ENCODE measurements at regions not wholly inside any gene's neighbourhood (a gene's known extent, or its start where the extent isn't known, plus 50 kb on each side); places are given as distances from the start of the nearest gene placed in this dataset.

- DNase-seq, result no peak
- peaks cover 0 to 8% (median 4%) of the 10 kb centered on the region in 8 donors for H3K9me3 Mint-ChIP-seq
- Histone ChIP-seq H3K4me1 (ENCODE audit: insufficient read depth, low read length) (no peaks in the 10 kb centered on the region), H3K9me3 (ENCODE audit: control insufficient read depth in 1 of 2, low read length in 2 of 2) (no peaks in the 10 kb centered on the region), H3K4me3 (ENCODE audit: low read length in 2 of 2) (no peak overlapping the region), H3K27me3 (ENCODE audit: insufficient read depth, low read length) (no peaks in the 10 kb centered on the region), H3K36me3 (ENCODE audit: insufficient read depth, low read length) (no peaks in the 10 kb centered on the region), H3K27ac (ENCODE audit: low read depth, low read length) (no peak overlapping the region)
- no peaks in the 10 kb centered on the region for H3K27me3 Mint-ChIP-seq
- H3K4me1 Mint-ChIP-seq, result peaks cover 0 to 11% (median 2%) of the 10 kb centered on the region in 4 donors
- no peak overlapping the region for H3K27ac Mint-ChIP-seq
- intact Hi-C loops (cut with micrococcal nuclease), result no loop called here
- POLR2A ChIA-PET (ENCODE audit: partially characterized antibody), result no interaction called here
- peak overlapping the region in 6 of 8 donors; percentile 90 to 97 (median 93) for H3K4me3 Mint-ChIP-seq
- CTCF ChIA-PET (ENCODE audit: partially characterized antibody), result no interaction called here
- H3K36me3 Mint-ChIP-seq, result peaks cover 0 to 4% of the 10 kb centered on the region in 2 donors
Measured at GRCh38 chrX:131727778-131728177, 183.9 kb downstream of the OR13H1 start.

GRCh38 chrX:131728295-131729145, 184.6 kb downstream of the OR13H1 start:
- peak overlapping the region in 5 of 7 donors; percentile 92 to 95 (median 93) for H3K27ac Mint-ChIP-seq
- POLR2A ChIA-PET (ENCODE audit: partially characterized antibody), result no interaction called here

DNA sequence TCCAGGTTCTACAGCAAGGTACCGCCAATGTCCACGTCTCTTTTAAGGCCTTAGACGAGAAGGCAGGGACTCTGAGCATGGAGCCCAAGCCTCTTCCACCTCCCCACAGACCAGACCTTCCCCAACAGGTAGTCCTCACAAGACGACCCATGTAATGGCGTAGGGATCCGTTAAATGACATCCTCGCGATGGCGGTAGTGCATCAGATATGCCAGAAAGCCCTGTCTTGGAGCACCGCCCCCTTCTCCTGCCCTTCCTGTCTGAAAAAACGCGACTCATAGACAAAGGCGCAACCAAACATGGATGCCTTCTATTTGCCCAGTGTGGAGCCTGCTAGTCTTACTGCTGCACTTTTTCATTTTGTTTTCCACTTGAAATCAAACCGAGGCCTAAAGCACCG, 185.4 kb downstream of the OR13H1 start:
- peaks cover 0 to 8% (median 4%) of the 10 kb centered on the region in 8 donors for H3K9me3 Mint-ChIP-seq
- peaks cover 0 to 11% (median 2%) of the 10 kb centered on the region in 4 donors for H3K4me1 Mint-ChIP-seq
- ChIA-PET POLR2A (ENCODE audit: partially characterized antibody) (no interaction called here), CTCF (ENCODE audit: partially characterized antibody) (no interaction called here)
- no peaks in the 10 kb centered on the region for H3K27me3 Mint-ChIP-seq
- no peak overlapping the region for H3K27ac ChIP-seq (ENCODE audit: low read depth, low read length)
- peak overlapping the region in 6 of 8 donors; percentile 90 to 97 (median 93) for H3K4me3 Mint-ChIP-seq
- no peaks in the 10 kb centered on the region for H3K36me3 ChIP-seq (ENCODE audit: insufficient read depth, low read length)
- no peaks in the 10 kb centered on the region for H3K4me1 ChIP-seq (ENCODE audit: insufficient read depth, low read length)
- intact Hi-C loops (cut with micrococcal nuclease), result no loop called here
- no peaks in the 10 kb centered on the region for H3K27me3 ChIP-seq (ENCODE audit: insufficient read depth, low read length)
- no peaks in the 10 kb centered on the region for H3K9me3 ChIP-seq (ENCODE audit: control insufficient read depth in 1 of 2, low read length in 2 of 2)
- H3K27ac Mint-ChIP-seq, result peak overlapping the region in 5 of 7 donors; percentile 92 to 95 (median 93)
- DNase-seq, result peak in 4 of 5 donors; percentile 83 to 87 (median 85)
- no peak overlapping the region for H3K4me3 ChIP-seq (ENCODE audit: low read length in 2 of 2)
- peaks cover 0 to 4% of the 10 kb centered on the region in 2 donors for H3K36me3 Mint-ChIP-seq

More at GRCh38 chrX:131728295-131729145, 184.6 kb downstream of the OR13H1 start:
- CTCF ChIA-PET (ENCODE audit: partially characterized antibody), result no interaction called here
- Histone ChIP-seq H3K9me3 (ENCODE audit: control insufficient read depth in 1 of 2, low read length in 2 of 2) (no peaks in the 10 kb centered on the region), H3K27ac (ENCODE audit: low read depth, low read length) (no peak overlapping the region), H3K4me1 (ENCODE audit: insufficient read depth, low read length) (no peaks in the 10 kb centered on the region), H3K36me3 (ENCODE audit: insufficient read depth, low read length) (no peaks in the 10 kb centered on the region), H3K27me3 (ENCODE audit: insufficient read depth, low read length) (no peaks in the 10 kb centered on the region), H3K4me3 (ENCODE audit: low read length in 2 of 2) (no peak overlapping the region)
- no peaks in the 10 kb centered on the region for H3K27me3 Mint-ChIP-seq
- peaks cover 0 to 11% (median 2%) of the 10 kb centered on the region in 4 donors for H3K4me1 Mint-ChIP-seq
- H3K9me3 Mint-ChIP-seq, result peaks cover 0 to 8% (median 4%) of the 10 kb centered on the region in 8 donors
- peaks cover 0 to 4% of the 10 kb centered on the region in 2 donors for H3K36me3 Mint-ChIP-seq
- peak overlapping the region in 6 of 8 donors; percentile 90 to 97 (median 93) for H3K4me3 Mint-ChIP-seq
- intact Hi-C loops (cut with micrococcal nuclease), result no loop called here
- DNase-seq, result peak in 4 of 5 donors; percentile 88 to 90 (median 88)

- Histone ChIP-seq H3K4me3 (ENCODE audit: low read length in 2 of 2) (no peak overlapping the region), H3K27ac (ENCODE audit: low read depth, low read length) (no peak overlapping the region), H3K27me3 (ENCODE audit: insufficient read depth, low read length) (no peaks in the 10 kb centered on the region), H3K4me1 (ENCODE audit: insufficient read depth, low read length) (no peaks in the 10 kb centered on the region), H3K9me3 (ENCODE audit: control insufficient read depth in 1 of 2, low read length in 2 of 2) (no peaks in the 10 kb centered on the region), H3K36me3 (ENCODE audit: insufficient read depth, low read length) (no peaks in the 10 kb centered on the region)
- peaks cover 0 to 8% (median 0%) of the 10 kb centered on the region in 4 donors for H3K4me1 Mint-ChIP-seq
- POLR2A ChIA-PET (ENCODE audit: partially characterized antibody), result no interaction called here
- intact Hi-C loops (cut with micrococcal nuclease), result no loop called here
- CTCF ChIA-PET (ENCODE audit: partially characterized antibody), result no interaction called here
- no peaks in the 10 kb centered on the region for H3K36me3 Mint-ChIP-seq
- peaks cover 0 to 4% (median under 1%) of the 10 kb centered on the region in 8 donors for H3K9me3 Mint-ChIP-seq
- DNase-seq, result peak in 4 of 5 donors; percentile 63 to 75 (median 74)
- peak overlapping the region in 4 of 8 donors; percentile 0 to 44 (median 38) for H3K4me3 Mint-ChIP-seq
- no peaks in the 10 kb centered on the region for H3K27me3 Mint-ChIP-seq
- H3K27ac Mint-ChIP-seq, result peak overlapping the region in 1 of 7 donors; percentile 38
Measured at GRCh38 chrX:131734621-131735020, 190.7 kb downstream of the OR13H1 start.

DNA sequence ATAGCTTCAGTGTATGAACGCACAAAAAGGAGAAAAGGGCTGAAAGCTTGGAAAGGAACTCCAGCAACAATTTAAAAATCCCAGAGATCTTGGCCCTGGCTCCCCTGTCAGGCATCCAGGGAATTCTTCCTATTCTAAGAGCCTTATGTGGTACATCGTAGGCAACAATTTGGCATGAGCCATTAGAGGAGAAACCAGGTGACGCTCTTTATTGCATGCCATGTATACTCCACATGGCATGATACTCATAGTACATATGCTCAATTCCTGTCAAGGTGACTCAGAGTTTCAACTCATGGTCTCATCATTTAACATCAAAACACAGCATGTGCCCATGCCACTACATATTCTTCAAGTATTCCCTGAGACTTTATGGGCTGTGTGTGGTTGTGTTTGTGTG, 191.3 kb downstream of the OR13H1 start:
- no peaks in the 10 kb centered on the region for H3K9me3 ChIP-seq (ENCODE audit: control insufficient read depth in 1 of 2, low read length in 2 of 2)
- Mint-ChIP-seq H3K4me3 (peak overlapping the region in 4 of 8 donors; percentile 0 to 44 (median 38)), H3K9me3 (peaks cover 0 to 6% (median 5%) of the 10 kb centered on the region in 8 donors), H3K27ac (peak overlapping the region in 1 of 7 donors; percentile 4), H3K36me3 (peaks cover 0 to 2% of the 10 kb centered on the region in 2 donors), H3K27me3 (no peaks in the 10 kb centered on the region), H3K4me1 (peaks cover 0 to 8% (median 0%) of the 10 kb centered on the region in 4 donors)
- intact Hi-C loops (cut with micrococcal nuclease), result no loop called here
- no peaks in the 10 kb centered on the region for H3K27me3 ChIP-seq (ENCODE audit: insufficient read depth, low read length)
- DNase-seq, result no peak
- CTCF ChIA-PET (ENCODE audit: partially characterized antibody), result no interaction called here
- no peak overlapping the region for H3K4me3 ChIP-seq (ENCODE audit: low read length in 2 of 2)
- no peaks in the 10 kb centered on the region for H3K4me1 ChIP-seq (ENCODE audit: insufficient read depth, low read length)
- H3K27ac ChIP-seq (ENCODE audit: low read depth, low read length), result no peak overlapping the region
- no peaks in the 10 kb centered on the region for H3K36me3 ChIP-seq (ENCODE audit: insufficient read depth, low read length)
- POLR2A ChIA-PET (ENCODE audit: partially characterized antibody), result no interaction called here

DNA sequence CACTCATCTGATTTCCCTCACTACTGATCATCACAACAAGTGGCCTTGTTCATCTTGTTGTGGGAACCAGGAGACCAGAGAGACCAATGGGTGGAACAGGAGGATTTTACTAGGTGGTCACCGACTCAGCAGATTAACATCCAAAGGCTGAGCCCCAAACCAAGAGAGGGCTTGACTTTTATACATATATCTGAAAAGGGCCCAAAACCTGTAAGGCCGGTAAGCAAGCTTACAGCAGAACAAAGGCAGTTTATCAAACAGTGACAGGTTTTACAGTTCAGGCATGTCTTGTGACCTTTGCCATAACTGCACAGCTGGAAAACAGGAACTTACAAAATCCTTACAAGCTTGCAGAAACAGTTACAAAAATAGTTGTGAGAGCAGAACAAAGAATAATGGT, 195.9 kb downstream of the OR13H1 start:
- DNase-seq, result no peak
- Mint-ChIP-seq H3K27me3 (no peaks in the 10 kb centered on the region), H3K27ac (no peak overlapping the region), H3K36me3 (peaks cover 0 to 7% of the 10 kb centered on the region in 2 donors), H3K9me3 (peaks cover 0 to 14% (median 12%) of the 10 kb centered on the region in 8 donors), H3K4me3 (no peak overlapping the region), H3K4me1 (peaks cover 0 to 4% (median 1%) of the 10 kb centered on the region in 4 donors)
- no peaks in the 10 kb centered on the region for H3K27me3 ChIP-seq (ENCODE audit: insufficient read depth, low read length)
- H3K4me1 ChIP-seq (ENCODE audit: insufficient read depth, low read length), result no peaks in the 10 kb centered on the region
- POLR2A ChIA-PET (ENCODE audit: partially characterized antibody), result interaction anchor here (0.6 kb wide), 1 partner anchor 417 kb away, joined by 5 read pairs; no protein-coding TSS in a partner anchor
- no peaks in the 10 kb centered on the region for H3K36me3 ChIP-seq (ENCODE audit: insufficient read depth, low read length)
- H3K9me3 ChIP-seq (ENCODE audit: control insufficient read depth in 1 of 2, low read length in 2 of 2), result no peaks in the 10 kb centered on the region
- intact Hi-C loops (cut with micrococcal nuclease), result no loop called here
- H3K27ac ChIP-seq (ENCODE audit: low read depth, low read length), result no peak overlapping the region
- no peak overlapping the region for H3K4me3 ChIP-seq (ENCODE audit: low read length in 2 of 2)
- CTCF ChIA-PET (ENCODE audit: partially characterized antibody), result no interaction called here

- Mint-ChIP-seq H3K36me3 (peaks cover 0 to 7% of the 10 kb centered on the region in 2 donors), H3K27ac (peak overlapping the region in 5 of 7 donors; percentile 97 to 99 (median 97)), H3K4me1 (peaks cover 0 to 5% (median 2%) of the 10 kb centered on the region in 4 donors), H3K27me3 (no peaks in the 10 kb centered on the region), H3K9me3 (peaks cover 0 to 14% (median 12%) of the 10 kb centered on the region in 8 donors), H3K4me3 (peak overlapping the region in 6 of 8 donors; percentile 96 to 100 (median 99))
- H3K4me1 ChIP-seq (ENCODE audit: insufficient read depth, low read length), result no peaks in the 10 kb centered on the region
- no peaks in the 10 kb centered on the region for H3K9me3 ChIP-seq (ENCODE audit: control insufficient read depth in 1 of 2, low read length in 2 of 2)
- no peaks in the 10 kb centered on the region for H3K36me3 ChIP-seq (ENCODE audit: insufficient read depth, low read length)
- H3K27me3 ChIP-seq (ENCODE audit: insufficient read depth, low read length), result no peaks in the 10 kb centered on the region
- H3K27ac ChIP-seq (ENCODE audit: low read depth, low read length), result no peak overlapping the region
- DNase-seq, result peak in 4 of 5 donors; percentile 84 to 88 (median 86)
- POLR2A ChIA-PET (ENCODE audit: partially characterized antibody), result no interaction called here
- CTCF ChIA-PET (ENCODE audit: partially characterized antibody), result no interaction called here
- H3K4me3 ChIP-seq (ENCODE audit: low read length in 2 of 2), result no peak overlapping the region
- intact Hi-C loops (cut with micrococcal nuclease), result no loop called here
Measured at GRCh38 chrX:131741103-131741581, 197.3 kb downstream of the OR13H1 start.

All from CD4-positive, alpha-beta memory T cell (primary cell).